ENCODE measurements at regions not wholly inside any gene's neighbourhood (a gene's known extent, or its start where the extent isn't known, plus 50 kb on each side); places are given as distances from the start of the nearest gene placed in this dataset.
"Not testable (repeated sequence)": the region's sequence is repeated elsewhere in the genome, so short reads cannot be mapped to it uniquely, and the experiment has no call there.

DNA sequence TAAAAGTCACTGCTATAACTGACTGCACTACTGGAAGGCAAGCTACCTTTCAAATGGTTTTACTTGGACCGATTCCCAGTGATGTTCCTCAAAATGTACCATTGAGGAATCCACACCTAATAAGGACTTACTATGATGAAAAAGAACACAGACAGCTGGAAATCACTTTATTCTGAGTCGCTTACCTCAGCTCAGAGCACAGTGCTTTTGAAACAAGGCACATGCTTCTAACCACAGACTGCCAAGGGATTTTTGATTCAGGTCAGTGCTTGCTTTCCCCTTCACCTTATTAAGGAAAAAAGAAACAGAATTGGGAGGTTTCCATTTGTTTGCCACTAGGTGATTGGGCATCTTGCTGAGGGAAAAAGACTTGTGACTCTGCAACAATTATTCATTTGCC is 707.5 kb upstream of the FSHR start:
- DNase-seq (ENCODE audit: low read depth), result no peak

DNA sequence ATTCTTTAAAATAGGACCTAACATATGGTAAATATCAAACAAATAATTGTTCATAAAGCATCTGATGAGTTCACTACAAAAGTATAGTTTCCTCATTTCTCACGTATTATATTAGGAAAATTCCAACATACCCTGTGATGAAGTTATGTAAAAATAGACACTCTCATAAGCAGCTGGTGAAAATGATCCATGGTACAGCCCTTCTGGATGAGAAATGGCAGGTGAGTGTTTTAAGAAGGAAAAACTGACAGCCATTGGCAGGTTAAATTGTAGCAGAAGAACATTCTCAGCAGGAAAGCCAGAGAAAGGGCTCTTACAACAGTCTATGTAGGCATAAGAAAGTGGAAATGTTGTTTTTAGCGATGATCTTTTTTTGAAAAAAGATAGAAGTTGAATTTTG is 706.5 kb upstream of the FSHR start:
- DNase-seq (ENCODE audit: low read depth), result no peak

DNA sequence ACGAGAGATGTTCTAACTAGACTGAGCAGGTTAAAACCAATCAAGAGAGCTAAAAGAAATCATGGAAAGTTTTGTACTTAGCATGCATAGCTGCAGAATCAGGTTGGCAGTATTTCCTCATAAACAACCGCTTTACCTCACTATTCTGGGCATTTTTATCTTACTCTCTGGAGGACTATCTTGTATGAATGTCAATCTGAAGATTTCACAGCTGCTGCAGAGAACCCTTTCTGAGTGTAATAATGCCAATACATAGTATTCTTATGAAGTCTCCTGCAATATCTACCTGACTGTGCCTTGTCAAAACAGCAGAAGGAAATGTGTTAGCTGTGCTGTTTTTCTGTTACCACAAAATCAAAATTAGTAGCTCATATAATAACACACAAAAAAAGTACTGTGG is 705.9 kb upstream of the FSHR start:
- DNase-seq (ENCODE audit: low read depth), result no peak

DNA sequence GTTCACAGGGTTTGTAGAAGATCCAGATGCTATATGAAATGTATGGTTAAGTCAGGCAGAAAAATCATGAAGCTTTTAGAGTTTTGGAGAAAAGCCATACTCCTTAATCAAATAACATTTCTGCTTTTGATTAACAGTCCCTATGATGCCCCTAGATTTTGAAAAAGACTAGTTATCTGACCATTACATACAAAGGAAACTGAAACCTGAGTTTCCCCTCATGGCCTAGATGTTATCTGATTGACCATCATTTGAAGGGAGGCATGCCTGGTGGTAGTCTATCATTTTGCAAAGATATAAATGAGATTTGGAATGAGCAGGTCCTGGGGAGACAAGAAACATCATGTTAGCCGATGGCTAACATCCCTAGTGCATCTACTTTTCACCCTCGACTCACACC is 704.3 kb upstream of the FSHR start:
- no peak for DNase-seq (ENCODE audit: low read depth)

DNA sequence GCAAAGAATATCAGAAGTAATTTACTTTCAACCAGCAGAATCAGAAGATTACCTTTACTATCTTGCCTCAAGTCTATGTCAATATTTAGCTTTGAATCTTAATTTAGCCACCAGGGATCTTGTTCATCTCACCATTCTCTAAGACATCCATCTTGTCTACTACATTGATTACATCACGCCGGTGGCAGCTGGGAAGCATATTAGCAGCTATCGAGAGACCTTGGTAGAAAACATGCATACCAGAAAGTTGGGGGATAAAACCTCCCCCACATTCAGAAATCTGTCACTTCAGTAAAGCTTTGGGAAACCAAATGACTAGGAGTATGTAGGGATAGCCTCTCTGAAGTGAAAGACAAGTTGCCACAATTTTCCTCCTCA is 703.8 kb upstream of the FSHR start:
- DNase-seq (ENCODE audit: low read depth), result no peak

DNA sequence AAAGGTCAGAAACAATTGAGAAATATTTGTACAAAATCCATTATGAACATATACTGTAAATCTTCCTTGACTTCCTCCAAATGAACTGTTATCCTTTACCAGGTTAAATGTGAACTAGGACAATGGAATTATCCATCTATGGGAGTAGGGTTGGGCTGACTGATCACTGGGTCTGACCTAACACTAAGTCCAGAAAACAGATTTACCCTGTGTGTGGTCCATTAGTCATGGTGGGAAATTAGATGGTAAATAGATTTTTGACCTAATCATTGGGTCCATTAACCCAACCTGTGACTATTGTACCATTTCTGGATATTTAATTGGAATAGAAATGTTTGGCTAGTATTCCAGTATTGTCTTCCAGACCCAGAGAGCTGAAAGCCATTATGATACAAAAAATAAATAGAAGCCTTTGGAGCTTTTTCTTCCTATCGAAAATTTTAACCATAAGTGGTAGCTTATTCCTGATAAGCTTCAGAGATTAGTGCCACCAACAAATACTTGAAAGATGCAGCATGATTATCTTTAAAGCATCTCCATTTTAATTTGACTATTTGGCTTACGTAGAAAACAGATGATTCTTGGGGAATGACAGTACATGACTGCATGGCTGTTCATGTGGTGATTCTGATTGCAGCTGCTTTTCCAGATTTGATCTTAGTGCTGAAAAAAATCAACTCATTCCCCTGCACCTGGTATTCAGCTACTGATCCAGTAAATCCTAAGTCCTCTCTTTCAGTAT is 703.2 kb upstream of the FSHR start:
- DNase-seq (ENCODE audit: low read depth), result no peak

DNA sequence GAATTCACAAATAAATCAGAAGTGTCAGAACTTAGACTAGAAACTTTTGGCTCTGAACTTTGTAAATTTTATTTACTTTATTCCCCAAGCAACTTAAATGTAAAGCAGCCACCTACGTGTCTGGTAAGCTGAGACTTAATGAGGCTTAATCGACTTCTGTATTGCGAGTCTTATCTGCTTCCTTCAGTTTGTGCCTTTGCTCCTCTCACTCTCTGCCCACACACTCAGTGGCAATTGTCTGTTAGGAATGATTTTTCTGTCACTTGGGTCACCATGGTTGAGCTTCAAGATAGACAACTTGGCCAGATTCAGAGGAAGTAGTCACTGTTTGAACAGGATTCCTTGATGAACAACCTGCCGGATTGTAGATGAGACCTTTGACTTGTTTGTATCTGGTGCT is 691.4 kb upstream of the FSHR start:
- no peak for DNase-seq (ENCODE audit: low read depth)

DNA sequence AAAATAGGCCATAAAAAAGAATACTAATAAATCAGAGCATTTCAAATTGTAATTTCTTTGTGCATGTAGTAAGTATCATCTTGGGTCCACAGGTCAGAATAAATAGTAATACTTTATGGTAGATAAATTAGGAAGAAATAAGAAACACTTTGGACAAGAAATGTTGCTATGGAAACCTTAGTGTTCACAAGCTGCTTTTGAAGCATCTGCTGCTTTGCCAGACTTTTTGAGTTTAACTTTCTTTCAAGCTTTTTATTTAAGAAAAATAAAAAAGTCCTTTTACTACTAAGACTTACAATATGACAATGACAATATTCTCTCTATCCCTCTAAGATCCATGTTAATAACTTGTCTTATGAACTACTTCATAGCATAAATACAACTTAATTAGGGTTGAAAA is 690.7 kb upstream of the FSHR start:
- no peak for DNase-seq (ENCODE audit: low read depth)

DNA sequence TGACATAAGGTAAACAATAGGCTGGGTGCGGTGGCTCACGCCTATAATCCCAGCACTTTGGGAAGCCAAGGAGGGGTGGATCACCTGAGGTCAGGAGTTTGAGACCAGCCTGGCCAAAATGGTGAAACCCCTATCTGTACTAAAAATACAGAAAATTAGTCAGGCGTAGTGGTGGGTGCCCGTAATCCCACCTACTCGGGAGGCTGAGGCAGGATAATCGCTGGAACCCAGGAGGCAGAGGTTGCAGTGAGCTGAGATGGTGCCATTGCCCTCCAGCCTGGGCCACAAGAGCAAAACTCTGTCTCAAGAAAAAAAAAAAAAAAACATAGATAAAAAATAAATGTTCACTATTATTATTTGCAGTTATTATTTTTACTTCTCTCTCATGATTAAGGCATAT is 689.8 kb upstream of the FSHR start:
- not testable (repeated sequence) for DNase-seq (ENCODE audit: low read depth)

DNA sequence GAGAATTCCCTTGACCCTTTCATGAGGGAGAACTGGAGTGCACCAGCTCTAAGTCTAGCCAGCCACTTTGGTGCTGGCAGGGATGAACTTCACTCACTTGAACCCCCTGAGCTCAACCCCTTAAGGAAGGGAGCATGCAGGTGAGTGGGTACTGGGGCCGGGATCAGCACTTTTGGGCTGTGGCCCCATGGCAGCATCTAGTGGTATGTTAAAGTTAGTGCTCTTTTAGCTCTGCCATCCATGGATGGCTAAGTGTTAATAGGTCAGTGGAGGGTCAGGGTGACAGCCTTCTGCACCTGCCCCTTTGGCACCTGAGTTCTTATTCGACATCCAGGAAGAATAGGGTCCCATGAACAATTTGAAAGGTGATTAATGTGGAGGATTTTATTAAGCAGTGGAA is 689.0 kb upstream of the FSHR start:
- DNase-seq (ENCODE audit: low read depth), result no peak

DNA sequence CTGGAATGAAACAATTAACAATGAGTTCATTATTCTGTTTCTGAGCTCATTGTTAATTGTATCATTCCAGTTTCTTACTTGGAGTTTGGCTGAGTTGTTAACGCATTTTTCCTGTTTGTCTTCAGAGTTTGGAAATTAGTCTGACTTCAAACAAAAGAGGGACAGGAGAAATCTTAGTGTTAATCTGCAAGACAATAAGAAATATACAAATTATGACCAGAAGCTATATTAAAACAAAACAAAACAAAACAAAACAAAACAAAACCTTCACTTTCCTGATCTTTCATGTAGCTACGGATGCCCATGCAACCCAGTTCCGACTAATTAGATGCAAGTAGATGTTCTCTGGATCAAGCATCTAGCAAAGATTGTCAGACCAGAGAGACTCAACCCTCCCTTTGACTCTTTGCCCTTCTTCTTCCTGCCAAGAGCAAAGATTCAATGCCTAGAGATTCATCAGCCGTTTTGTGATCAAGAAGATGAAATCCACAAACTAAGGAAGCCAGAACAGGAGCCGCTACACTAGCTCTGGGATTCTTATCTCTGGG is 686.2 kb upstream of the FSHR start:
- DNase-seq (ENCODE audit: low read depth), result no peak

DNA sequence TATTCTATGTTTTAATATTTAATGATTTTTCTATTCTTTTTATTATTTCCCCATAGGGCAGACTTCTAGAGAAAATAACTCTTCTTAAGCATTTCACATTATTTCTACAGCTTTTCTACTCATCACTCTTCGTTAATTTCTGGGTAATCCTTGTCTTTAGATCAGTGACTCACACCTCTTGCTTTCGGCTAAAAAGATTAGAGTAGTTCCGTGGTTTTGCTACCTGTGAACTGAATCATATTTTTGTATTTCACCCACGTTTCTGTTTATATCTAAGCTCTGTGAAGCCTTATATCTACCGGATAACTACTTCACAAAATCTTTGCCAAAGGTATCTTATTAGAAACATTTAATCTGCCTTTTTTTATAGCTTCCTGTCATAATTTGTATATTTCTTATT is 685.5 kb upstream of the FSHR start:
- DNase-seq (ENCODE audit: low read depth), result no peak

DNA sequence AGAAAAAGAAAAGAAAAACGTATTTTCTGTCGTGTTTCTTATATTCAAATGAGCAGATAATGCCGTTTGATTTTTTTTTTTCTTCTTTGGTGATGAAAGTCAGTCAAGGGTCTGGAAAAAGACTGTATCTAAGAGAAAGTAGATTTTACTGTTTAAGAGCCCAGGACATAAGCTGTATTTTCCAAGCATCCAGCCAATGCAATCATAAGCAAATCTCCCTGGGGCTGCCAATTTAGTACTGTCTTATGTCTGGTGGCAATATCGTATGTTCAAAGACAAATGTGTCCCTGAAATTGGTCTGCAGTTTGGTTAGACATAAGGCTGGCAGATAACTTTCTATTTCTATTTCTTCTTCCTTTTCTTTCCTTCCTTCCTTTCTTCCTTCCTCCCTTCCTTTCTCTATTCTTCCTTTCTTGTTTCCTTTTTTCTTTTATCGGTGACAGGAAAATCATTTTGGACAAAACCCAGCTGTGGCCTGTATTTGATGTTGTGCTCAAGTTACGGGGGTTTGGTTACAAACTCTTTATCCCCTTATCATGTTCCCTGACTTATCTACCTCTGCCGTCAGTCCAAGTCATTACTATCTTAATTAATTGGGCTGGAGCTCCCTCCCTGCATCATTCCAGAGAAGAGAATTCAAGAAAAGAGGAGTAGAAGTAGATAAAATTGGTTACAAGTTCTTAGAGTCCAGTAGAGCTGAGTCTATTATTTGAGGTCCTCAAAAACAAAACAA is 683.4 kb upstream of the FSHR start:
- DNase-seq (ENCODE audit: low read depth), result no peak

DNA sequence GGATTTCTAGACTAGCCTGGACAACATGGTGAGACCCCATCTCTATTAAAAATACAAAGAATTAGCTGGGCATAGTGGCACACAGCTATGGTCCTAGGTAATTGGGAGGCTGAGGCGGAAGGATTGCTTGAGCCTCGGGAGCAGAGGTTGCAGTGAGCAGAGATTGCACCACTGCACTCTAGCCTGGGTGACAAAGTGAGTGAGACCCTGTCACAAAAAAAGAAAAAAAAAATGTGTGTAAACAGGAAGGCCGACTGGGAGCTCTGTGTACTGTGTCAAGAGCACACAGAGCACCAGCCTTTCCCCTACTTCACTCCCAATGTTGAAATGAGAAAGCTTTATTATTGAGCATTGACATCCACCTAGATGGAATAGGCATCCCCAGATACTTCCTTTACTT is 681.7 kb upstream of the FSHR start:
- no peak for DNase-seq (ENCODE audit: low read depth)

DNA sequence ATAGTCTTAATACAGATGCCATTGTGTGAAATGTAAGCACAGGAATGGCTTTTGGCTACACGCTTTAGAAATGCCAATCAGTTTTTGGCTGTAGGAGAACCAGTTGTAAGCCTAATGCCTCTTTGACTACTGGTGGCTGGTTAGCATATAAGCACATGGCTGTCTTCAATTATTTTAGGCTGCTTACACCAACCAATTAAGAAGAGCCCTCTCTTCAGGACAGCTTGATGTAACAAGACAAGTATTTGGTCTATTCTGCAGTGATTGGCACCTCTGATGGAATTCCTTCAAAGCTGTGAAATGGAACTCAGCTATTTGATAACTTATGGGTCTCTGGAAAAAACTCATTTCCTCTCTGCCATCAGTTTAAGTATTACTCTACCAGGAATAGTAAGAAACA is 680.1 kb upstream of the FSHR start:
- no peak for DNase-seq (ENCODE audit: low read depth)

DNA sequence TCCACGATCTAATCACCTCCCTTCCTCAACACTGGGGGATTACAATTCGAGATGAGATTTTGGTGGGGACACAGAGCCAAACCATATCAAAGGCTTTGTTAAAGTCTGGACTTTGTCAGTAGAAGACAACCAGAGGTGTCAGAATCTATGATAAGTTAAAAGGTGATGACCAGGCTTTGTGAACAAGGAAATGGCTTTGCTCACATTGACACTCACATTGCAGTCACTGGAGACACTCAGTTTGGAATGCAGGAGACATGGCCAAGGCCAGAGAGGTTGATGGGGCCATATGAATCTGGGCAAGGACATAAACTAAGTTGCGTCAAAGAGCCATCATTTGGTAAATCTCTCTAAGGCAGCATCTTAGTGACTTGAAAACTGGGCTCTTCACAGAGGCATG is 678.2 kb upstream of the FSHR start:
- DNase-seq (ENCODE audit: low read depth), result no peak

DNA sequence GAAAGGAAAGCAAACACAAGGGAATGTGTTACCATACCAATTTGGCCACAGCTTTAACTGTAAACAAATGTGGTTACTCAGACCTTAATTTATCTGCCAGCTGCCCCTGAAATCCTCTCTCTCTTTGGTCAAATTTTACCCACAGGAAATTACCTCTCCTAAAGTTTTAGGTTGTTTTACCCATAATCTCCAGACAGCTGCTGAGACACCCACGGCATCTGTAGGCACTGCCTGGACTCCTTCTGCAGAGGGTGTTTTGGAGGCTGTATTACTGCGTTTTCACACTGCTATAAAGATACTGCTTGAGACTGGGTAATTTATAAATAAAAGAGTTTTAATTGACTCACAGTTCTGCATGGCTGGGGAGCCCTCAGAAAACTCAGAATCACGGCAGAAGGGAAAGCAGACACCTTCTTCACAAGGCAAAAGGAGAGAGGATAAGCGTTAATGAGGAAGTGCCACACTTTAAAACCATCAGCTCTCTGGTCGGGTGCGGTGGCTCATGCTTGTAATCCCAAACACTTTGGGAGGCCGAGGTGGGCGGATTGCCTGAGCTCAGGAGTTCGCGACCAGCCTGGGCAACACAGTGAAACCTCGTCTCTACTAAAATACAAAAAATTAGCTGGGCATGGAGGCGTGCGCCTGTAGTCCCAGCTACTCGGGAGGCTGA is 677.5 kb upstream of the FSHR start:
- DNase-seq (ENCODE audit: low read depth), result no peak

DNA sequence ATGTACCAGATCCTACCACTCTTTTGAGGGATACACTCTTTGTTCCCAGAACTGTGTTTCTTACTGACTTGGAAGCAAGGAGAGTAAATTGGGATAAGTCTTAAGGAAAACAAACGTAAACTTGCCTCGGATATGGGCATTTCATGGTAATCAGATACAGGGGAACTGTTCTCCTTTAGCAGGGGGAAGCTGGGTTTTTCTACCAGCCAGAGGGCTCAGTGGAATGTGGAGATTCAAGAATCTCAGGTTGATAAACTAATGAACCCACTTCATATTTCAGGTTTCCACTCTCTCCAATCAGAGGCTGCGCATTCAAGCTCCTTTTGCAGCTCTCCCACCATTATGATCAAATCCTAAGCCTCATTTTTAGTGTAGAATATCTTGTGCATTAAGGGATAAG is 676.5 kb upstream of the FSHR start:
- DNase-seq (ENCODE audit: low read depth), result no peak

DNA sequence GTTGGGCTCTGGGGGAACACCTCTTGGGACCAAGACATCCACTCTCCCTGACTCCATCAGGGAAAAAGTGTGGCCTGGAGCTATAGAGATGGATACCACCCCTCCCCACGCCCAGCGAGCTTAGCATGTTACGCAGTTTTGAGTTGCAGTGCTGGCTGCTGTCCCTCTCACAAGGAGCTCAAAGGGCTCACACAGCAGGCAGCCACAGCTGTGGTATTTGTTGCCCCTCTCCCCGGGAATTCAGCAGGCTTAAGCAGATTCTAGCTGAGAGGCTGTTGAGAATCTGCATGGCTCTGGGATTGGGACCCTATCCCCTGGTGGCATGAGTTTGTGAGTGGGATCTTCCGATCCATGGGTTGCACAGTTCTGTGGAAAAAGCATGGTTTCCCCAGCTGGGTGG is 673.1 kb upstream of the FSHR start:
- no peak for DNase-seq (ENCODE audit: low read depth)

DNA sequence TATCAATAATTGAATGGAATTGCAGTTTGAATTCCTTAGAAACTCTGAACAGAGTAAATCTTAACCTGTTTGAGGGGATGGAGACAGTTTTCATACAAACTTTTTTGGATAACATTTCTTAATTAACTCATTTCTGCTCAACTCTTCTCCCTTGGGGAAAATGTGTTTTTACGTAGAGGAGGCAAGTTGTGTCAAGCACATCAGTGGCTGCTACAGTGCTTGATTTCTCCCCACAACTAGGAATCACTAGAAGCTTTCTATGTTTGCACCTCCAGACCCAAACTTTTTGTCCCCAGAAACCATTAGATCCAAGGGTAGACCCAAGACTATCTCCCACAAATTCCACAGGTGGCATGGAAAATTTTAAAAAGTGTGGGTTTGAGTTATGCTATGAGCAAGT is 658.9 kb upstream of the FSHR start:
- DNase-seq (ENCODE audit: low read depth), result no peak

DNA sequence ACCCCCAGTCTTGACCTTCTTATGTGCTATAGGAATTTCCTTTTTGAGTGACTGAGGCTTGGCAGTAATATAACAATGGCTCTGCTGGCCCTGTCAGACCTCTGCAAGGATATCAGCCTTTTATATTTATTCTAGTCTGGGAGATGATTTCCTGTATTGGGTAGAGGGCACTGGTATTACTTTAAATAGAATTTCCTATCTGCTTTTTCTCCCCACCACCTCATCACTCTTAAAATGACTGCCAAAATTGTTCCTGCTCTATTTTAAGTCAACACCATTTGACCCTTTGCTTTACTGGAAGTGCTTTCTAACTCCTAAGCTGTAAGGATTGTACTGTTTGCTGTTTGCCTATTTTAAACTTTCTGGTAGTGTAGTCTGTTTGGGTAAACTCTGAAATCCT is 658.4 kb upstream of the FSHR start:
- no peak for DNase-seq (ENCODE audit: low read depth)

DNA sequence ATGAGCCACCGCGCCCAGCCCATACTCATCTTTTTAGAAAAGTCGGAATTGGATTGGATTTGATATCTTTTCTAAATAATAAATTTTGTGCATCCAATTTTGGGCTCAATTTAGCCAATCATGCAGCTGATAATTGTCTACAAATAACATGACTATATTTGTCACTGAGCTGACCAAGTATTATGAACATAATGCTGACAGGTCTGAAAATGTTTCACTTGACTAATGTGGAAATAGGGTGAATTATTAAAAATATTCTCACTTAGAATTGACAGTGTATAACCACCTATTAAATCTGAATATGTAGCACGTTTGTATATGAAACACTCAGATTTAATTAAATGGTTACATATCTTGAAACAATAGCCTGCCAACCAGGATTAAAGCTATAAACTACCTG is 657.2 kb upstream of the FSHR start:
- DNase-seq (ENCODE audit: low read depth), result no peak

DNA sequence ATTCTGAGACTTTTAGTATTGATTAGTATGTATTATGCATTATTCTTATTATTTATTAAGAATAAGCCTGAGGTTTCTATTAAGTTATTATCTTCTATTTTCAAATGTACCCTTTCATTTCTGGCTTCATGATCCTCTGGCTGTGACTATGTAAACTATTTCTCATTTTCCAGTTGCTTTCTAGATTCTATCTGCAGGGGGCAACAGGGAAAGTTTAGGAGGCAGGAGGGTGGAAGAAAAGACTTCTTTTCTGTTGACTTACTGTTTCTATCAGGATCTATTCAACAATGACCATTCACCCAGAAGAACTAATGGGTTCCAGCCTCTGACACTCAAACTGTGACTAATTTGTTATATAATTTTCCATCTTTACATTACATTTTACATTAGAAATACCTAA is 653.4 kb upstream of the FSHR start:
- no peak for DNase-seq (ENCODE audit: low read depth)
